DND-41 (cell line): ENCODE measurements at regions not wholly inside any gene's neighbourhood (a gene's known extent, or its start where the extent isn't known, plus 50 kb on each side); places are given as distances from the start of the nearest gene placed in this dataset.

Experiments
- ATAC-seq: fragments of 200-7000 bp; cut with Tn5 transposase; 3 replicates; pipeline ENCODE4 v1.9.1; 2021; ENCODE audit warnings: low read depth; ENCODE audit not compliant: insufficient read depth
- DNase-seq: peaks from one replicate; pipeline ENCODE4 v3.0.0-alpha.2; 2020
- H2AFZ ChIP-seq: 2 replicates; pipeline ENCODE4 v1.6.0; 2012; ENCODE audit warnings: low read depth, low read length
- H3K27ac ChIP-seq: 2 replicates; pipeline ENCODE4 v1.5.1; 2012; ENCODE audit warnings: low read length, inconsistent platforms
- H3K27me3 ChIP-seq: fragments of 200-600 bp; sonication (generic); 2 replicates; pipeline ENCODE4 v1.6.0; 2012; ENCODE audit warnings: low read length, mild to moderate bottlenecking, inconsistent platforms; ENCODE audit not compliant: insufficient read depth, poor library complexity
- H3K36me3 ChIP-seq: 2 replicates; pipeline ENCODE4 v1.5.1; 2012; ENCODE audit warnings: low read length, inconsistent platforms; ENCODE audit not compliant: insufficient read depth
- H3K4me1 ChIP-seq: 2 replicates; pipeline ENCODE4 v1.5.1; 2012; ENCODE audit warnings: mild to moderate bottlenecking, low read length; ENCODE audit not compliant: insufficient read depth
- H3K4me2 ChIP-seq: 2 replicates; pipeline ENCODE4 v1.6.0; 2012; ENCODE audit warnings: mild to moderate bottlenecking, moderate library complexity, low read length, inconsistent platforms; ENCODE audit not compliant: insufficient read depth
- H3K4me3 ChIP-seq, 2 experiments: fragments of 200-600 bp in 1 of 2; shearing (Covaris generic) in 1 of 2; 2 replicates each; pipeline ENCODE4 v1.5.1; 2012 to 2016; ENCODE audit warnings: inconsistent platforms in 2 of 2, low read length in 2 of 2, mild to moderate bottlenecking in 2 of 2, low read depth in 1 of 2, moderate library complexity in 1 of 2
- H3K79me2 ChIP-seq: 2 replicates; pipeline ENCODE4 v1.6.0; 2012; ENCODE audit warnings: low read length, inconsistent platforms; ENCODE audit not compliant: insufficient read depth
- H3K9ac ChIP-seq: 2 replicates; pipeline ENCODE4 v1.6.0; 2012; ENCODE audit warnings: low read depth, mild to moderate bottlenecking, inconsistent platforms, low read length, moderate library complexity
- H3K9me3 ChIP-seq: 2 replicates; pipeline ENCODE4 v1.5.1; 2012; ENCODE audit warnings: low read length, moderate library complexity, mild to moderate bottlenecking, inconsistent platforms; ENCODE audit not compliant: insufficient read depth, severe bottlenecking
- H4K20me1 ChIP-seq: 2 replicates; pipeline ENCODE4 v1.6.0; 2012; ENCODE audit warnings: low read length; ENCODE audit not compliant: insufficient read depth
- EZH2 ChIP-seq: IDR thresholded peaks from 3 replicates; pipeline ENCODE4 v1.6.1; 2012; ENCODE audit warnings: borderline replicate concordance, low read depth, mild to moderate bottlenecking, moderate library complexity, low read length, inconsistent platforms; ENCODE audit not compliant: severe bottlenecking
- TF ChIP-seq, protein P1 (sequence below): IDR thresholded peaks from 2 replicates; pipeline ENCODE4 v1.5.1; 2012; ENCODE audit warnings: borderline replicate concordance, low read length, moderate library complexity, mild to moderate bottlenecking; ENCODE audit not compliant: poor library complexity, severe bottlenecking; ENCODE audit errors: extremely low read depth

GRCh38 chr12:132405742-132406251, 76.4 kb upstream of the GALNT9 start:
- no peak for DNase-seq
- Histone ChIP-seq H3K79me2 (no peaks in the 10 kb centered on the region), H3K27me3 (no peaks in the 10 kb centered on the region), H4K20me1 (peaks cover 4% of the 10 kb centered on the region; the same call in 1 of the 2 replicates), H3K9ac (no peak overlapping the region), H3K27ac (no peak overlapping the region), H3K9me3 (no peaks in the 10 kb centered on the region), H3K4me1 (no peaks in the 10 kb centered on the region), H3K4me2 (no peak overlapping the region), H2AFZ (no peak overlapping the region), H3K4me3 (no peak overlapping the region), H3K36me3 (no peaks in the 10 kb centered on the region)
- no peak for TF ChIP-seq EZH2
- TF ChIP-seq, protein P1, sequence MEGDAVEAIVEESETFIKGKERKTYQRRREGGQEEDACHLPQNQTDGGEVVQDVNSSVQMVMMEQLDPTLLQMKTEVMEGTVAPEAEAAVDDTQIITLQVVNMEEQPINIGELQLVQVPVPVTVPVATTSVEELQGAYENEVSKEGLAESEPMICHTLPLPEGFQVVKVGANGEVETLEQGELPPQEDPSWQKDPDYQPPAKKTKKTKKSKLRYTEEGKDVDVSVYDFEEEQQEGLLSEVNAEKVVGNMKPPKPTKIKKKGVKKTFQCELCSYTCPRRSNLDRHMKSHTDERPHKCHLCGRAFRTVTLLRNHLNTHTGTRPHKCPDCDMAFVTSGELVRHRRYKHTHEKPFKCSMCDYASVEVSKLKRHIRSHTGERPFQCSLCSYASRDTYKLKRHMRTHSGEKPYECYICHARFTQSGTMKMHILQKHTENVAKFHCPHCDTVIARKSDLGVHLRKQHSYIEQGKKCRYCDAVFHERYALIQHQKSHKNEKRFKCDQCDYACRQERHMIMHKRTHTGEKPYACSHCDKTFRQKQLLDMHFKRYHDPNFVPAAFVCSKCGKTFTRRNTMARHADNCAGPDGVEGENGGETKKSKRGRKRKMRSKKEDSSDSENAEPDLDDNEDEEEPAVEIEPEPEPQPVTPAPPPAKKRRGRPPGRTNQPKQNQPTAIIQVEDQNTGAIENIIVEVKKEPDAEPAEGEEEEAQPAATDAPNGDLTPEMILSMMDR = no peak
- ATAC-seq = no peak

DNA sequence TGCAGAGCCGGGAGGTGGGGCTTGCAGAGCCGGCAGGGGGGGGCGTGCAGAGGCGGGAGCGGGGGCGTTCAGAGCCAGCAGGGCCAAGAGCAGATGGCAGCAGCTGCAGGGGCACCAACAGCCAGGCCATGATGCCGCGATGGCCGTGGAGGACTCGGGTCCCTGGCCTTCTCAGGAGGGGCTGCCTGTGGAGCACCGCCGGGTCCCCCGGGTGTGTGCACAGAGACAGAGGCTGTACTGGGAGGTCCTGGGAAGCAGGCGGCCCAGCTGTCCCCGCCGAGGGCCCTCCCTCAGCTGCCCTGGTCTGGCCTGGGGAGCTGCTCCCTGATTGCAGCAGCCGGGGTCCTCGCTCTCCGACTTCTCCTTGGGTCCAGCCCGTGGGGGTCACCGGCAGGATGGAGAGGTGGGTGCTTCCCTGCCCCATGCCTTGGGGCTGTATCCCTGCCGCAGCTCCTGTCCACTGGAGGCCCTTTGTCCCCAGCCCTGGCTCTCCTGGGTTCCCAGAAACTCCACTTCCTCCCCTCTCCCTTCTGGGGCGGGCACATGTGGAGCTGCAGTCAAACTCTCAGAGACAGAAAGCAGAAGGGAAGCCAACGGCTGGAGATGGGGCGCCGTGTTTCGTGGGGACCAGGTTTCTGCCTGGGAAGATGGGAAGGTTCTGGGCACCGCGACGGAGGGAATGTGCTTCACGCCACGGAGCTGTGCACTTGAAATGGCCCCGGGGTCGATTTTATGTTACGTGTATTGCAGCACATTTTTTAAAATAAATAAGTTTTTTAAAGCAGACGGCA, 75.8 kb upstream of the GALNT9 start:
- TF ChIP-seq, protein P1 = no peak
- no peak for TF ChIP-seq EZH2
- no peak overlapping the region for H3K9ac ChIP-seq
- H3K27ac ChIP-seq = no peak overlapping the region
- H4K20me1 ChIP-seq = no peaks in the 10 kb centered on the region
- no peaks in the 10 kb centered on the region for H3K36me3 ChIP-seq
- H2AFZ ChIP-seq = no peak overlapping the region
- DNase-seq = no peak
- no peak overlapping the region for H3K4me3 ChIP-seq
- H3K79me2 ChIP-seq = no peaks in the 10 kb centered on the region
- H3K4me2 ChIP-seq = no peak overlapping the region
- H3K4me1 ChIP-seq = no peaks in the 10 kb centered on the region
- no peaks in the 10 kb centered on the region for H3K9me3 ChIP-seq
- H3K27me3 ChIP-seq = no peaks in the 10 kb centered on the region
- ATAC-seq = no peak

DNA sequence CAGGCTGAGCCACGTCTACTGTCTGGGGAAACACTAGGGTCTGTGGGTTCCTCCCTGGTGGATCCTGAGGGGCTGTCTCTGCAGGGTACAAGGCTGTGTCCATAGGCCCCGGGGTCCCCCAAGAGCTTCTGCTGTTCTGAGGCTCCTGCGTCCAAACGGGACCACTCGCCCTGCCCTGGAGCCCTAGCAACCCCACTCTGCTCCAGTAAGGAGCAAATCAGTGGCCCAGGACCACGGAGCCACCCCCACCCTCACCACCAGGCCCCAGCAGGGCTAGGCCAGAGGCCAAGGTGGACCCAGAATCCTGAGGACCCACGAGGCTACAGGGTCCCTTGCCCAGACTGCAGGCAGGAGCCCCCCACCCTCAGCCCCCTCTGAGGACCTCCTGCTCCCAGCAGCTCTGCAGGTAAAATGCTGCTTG, 75.1 kb upstream of the GALNT9 start:
- DNase-seq (no peak), ATAC-seq (no peak)
- H3K36me3 ChIP-seq = no peaks in the 10 kb centered on the region
- no peak overlapping the region for H3K9ac ChIP-seq
- no peaks in the 10 kb centered on the region for H3K27me3 ChIP-seq
- no peak overlapping the region for H3K27ac ChIP-seq
- H3K4me3 ChIP-seq = no peak overlapping the region
- no peak overlapping the region for H2AFZ ChIP-seq
- H3K79me2 ChIP-seq = no peaks in the 10 kb centered on the region
- H3K4me1 ChIP-seq = no peaks in the 10 kb centered on the region
- H3K9me3 ChIP-seq = no peaks in the 10 kb centered on the region
- H4K20me1 ChIP-seq = no peaks in the 10 kb centered on the region
- TF ChIP-seq EZH2 = no peak
- TF ChIP-seq, protein P1 = no peak
- H3K4me2 ChIP-seq = no peak overlapping the region
